ENCODE measurements at regions not wholly inside any gene's neighbourhood (a gene's known extent, or its start where the extent isn't known, plus 50 kb on each side); places are given as distances from the start of the nearest gene placed in this dataset.
A peak's percentile ranks its signal among the peaks of the same experiment; 100 is the strongest.

GRCh38 chrX:124619710-124620109, 273.3 kb downstream of the SH2D1A start:
- H3K36me3 Mint-ChIP-seq = no peaks in the 10 kb centered on the region
- no peaks in the 10 kb centered on the region for H3K9me3 Mint-ChIP-seq
- no peak overlapping the region for H3K27ac Mint-ChIP-seq
- no peak for DNase-seq (ENCODE audit: low spot score in 2 of 2)
- no peak for ATAC-seq

GRCh38 chrX:124634363-124634762, 288.0 kb downstream of the SH2D1A start:
- Mint-ChIP-seq H3K36me3 (no peaks in the 10 kb centered on the region), H3K9me3 (no peaks in the 10 kb centered on the region), H3K27ac (no peak overlapping the region)
- ATAC-seq = no peak
- no peak for DNase-seq (ENCODE audit: low spot score in 2 of 2)

GRCh38 chrX:124641737-124642491, 295.6 kb downstream of the SH2D1A start:
- Mint-ChIP-seq H3K27ac (no peak overlapping the region), H3K9me3 (no peaks in the 10 kb centered on the region), H3K36me3 (peaks cover 0 to 6% of the 10 kb centered on the region in 2 donors)
- ATAC-seq (no peak), DNase-seq (ENCODE audit: low spot score in 2 of 2) (no peak)

- H3K9me3 Mint-ChIP-seq = no peaks in the 10 kb centered on the region
- DNase-seq (ENCODE audit: low spot score in 2 of 2) (no peak), ATAC-seq (no peak)
- H3K36me3 Mint-ChIP-seq = peaks cover 0 to under 1% of the 10 kb centered on the region in 2 donors
- H3K27ac Mint-ChIP-seq = no peak overlapping the region
Measured at GRCh38 chrX:124646403-124646802, 300.0 kb downstream of the SH2D1A start.

GRCh38 chrX:124651031-124651430, 304.7 kb downstream of the SH2D1A start:
- Mint-ChIP-seq H3K36me3 (no peaks in the 10 kb centered on the region), H3K9me3 (no peaks in the 10 kb centered on the region), H3K27ac (no peak overlapping the region)
- DNase-seq (ENCODE audit: low spot score in 2 of 2) (no peak), ATAC-seq (no peak)

- Mint-ChIP-seq H3K36me3 (no peaks in the 10 kb centered on the region), H3K9me3 (no peaks in the 10 kb centered on the region), H3K27ac (no peak overlapping the region)
- DNase-seq (ENCODE audit: low spot score in 2 of 2) (no peak), ATAC-seq (no peak)
Measured at GRCh38 chrX:124665621-124666400, 319.4 kb downstream of the SH2D1A start.

- no peak for DNase-seq (ENCODE audit: low spot score in 2 of 2)
- ATAC-seq = no peak
Measured at GRCh38 chrX:124679199-124679598, 332.8 kb downstream of the SH2D1A start.

GRCh38 chrX:124680287-124680686, 333.9 kb downstream of the SH2D1A start:
- ATAC-seq = no peak
- no peak for DNase-seq (ENCODE audit: low spot score in 2 of 2)
- peaks cover 0 to 6% of the 10 kb centered on the region in 2 donors for H3K9me3 Mint-ChIP-seq

More at GRCh38 chrX:124679199-124679598, 332.8 kb downstream of the SH2D1A start:
- Mint-ChIP-seq H3K36me3 (no peaks in the 10 kb centered on the region), H3K27ac (no peak overlapping the region), H3K9me3 (no peaks in the 10 kb centered on the region)

GRCh38 chrX:124690495-124690894, 344.1 kb downstream of the SH2D1A start:
- no peak for DNase-seq (ENCODE audit: low spot score in 2 of 2)
- Mint-ChIP-seq H3K9me3 (peaks cover 0 to 5% of the 10 kb centered on the region in 2 donors), H3K36me3 (peaks cover 0 to 5% of the 10 kb centered on the region in 2 donors), H3K27ac (no peak overlapping the region)
- no peak for ATAC-seq

More at GRCh38 chrX:124680287-124680686, 333.9 kb downstream of the SH2D1A start:
- Mint-ChIP-seq H3K27ac (no peak overlapping the region), H3K36me3 (peaks cover 5 to 9% of the 10 kb centered on the region in 2 donors)

- Mint-ChIP-seq H3K27ac (no peak overlapping the region), H3K9me3 (peaks cover 0 to 4% of the 10 kb centered on the region in 2 donors), H3K36me3 (no peaks in the 10 kb centered on the region)
- DNase-seq (ENCODE audit: low spot score in 2 of 2) (no peak), ATAC-seq (no peak)
Measured at GRCh38 chrX:124699876-124700275, 353.5 kb downstream of the SH2D1A start.

GRCh38 chrX:124717537-124717936, 371.2 kb downstream of the SH2D1A start:
- H3K27ac Mint-ChIP-seq = no peak overlapping the region
- H3K36me3 Mint-ChIP-seq = peaks cover 0 to 5% of the 10 kb centered on the region in 2 donors
- peak in 1 of 2 donors; percentile 43 for ATAC-seq
- peaks cover 0 to 3% of the 10 kb centered on the region in 2 donors for H3K9me3 Mint-ChIP-seq
- no peak for DNase-seq (ENCODE audit: low spot score in 2 of 2)

- ATAC-seq (no peak), DNase-seq (ENCODE audit: low spot score in 2 of 2) (no peak)
- H3K36me3 Mint-ChIP-seq = peaks cover 0 to 5% of the 10 kb centered on the region in 2 donors
- H3K27ac Mint-ChIP-seq = no peak overlapping the region
- peaks cover 0 to 3% of the 10 kb centered on the region in 2 donors for H3K9me3 Mint-ChIP-seq
Measured at GRCh38 chrX:124719060-124719459, 372.7 kb downstream of the SH2D1A start.

GRCh38 chrX:124720532-124720931, 374.2 kb downstream of the SH2D1A start:
- no peak for ATAC-seq
- DNase-seq (ENCODE audit: low spot score in 2 of 2) = no peak
- Mint-ChIP-seq H3K9me3 (peaks cover 0 to 3% of the 10 kb centered on the region in 2 donors), H3K27ac (no peak overlapping the region), H3K36me3 (peaks cover 0 to 5% of the 10 kb centered on the region in 2 donors)

GRCh38 chrX:124725502-124725901, 379.1 kb downstream of the SH2D1A start:
- DNase-seq (ENCODE audit: low spot score in 2 of 2) (no peak), ATAC-seq (no peak)
- Mint-ChIP-seq H3K27ac (no peak overlapping the region), H3K9me3 (no peaks in the 10 kb centered on the region), H3K36me3 (no peaks in the 10 kb centered on the region)

- Mint-ChIP-seq H3K36me3 (no peaks in the 10 kb centered on the region), H3K27ac (no peak overlapping the region), H3K9me3 (no peaks in the 10 kb centered on the region)
- DNase-seq (ENCODE audit: low spot score in 2 of 2) = no peak
- no peak for ATAC-seq
Measured at GRCh38 chrX:124726292-124726691, 379.9 kb downstream of the SH2D1A start.

- Mint-ChIP-seq H3K9me3 (no peaks in the 10 kb centered on the region), H3K36me3 (no peaks in the 10 kb centered on the region), H3K27ac (no peak overlapping the region)
- ATAC-seq (no peak), DNase-seq (ENCODE audit: low spot score in 2 of 2) (no peak)
Measured at GRCh38 chrX:124726881-124727280, 380.5 kb downstream of the SH2D1A start.

GRCh38 chrX:124736553-124737270, 390.3 kb downstream of the SH2D1A start:
- Mint-ChIP-seq H3K36me3 (peaks cover 7 to 8% of the 10 kb centered on the region in 2 donors), H3K27ac (peak overlapping the region in 1 of 2 donors; percentile 79), H3K9me3 (peaks cover 6 to 7% of the 10 kb centered on the region in 2 donors)
- DNase-seq (ENCODE audit: low spot score in 2 of 2) (peak in 1 of 2 donors; percentile 19), ATAC-seq (peak; percentile 86 to 95)

All from activated naive CD4-positive, alpha-beta T cell treated with anti-CD3 and anti-CD28 coated beads, Interleukin-2, amount 50 U/mL, for 72 hours (primary cell).